OCI-LY1 (cell line): ENCODE measurements at regions not wholly inside any gene's neighbourhood (a gene's known extent, or its start where the extent isn't known, plus 50 kb on each side); places are given as distances from the start of the nearest gene placed in this dataset.

Experiments
- H2AFZ ChIP-seq: fragments of 200-600 bp; sonication (generic), shearing (Covaris generic); 2 replicates; pipeline ENCODE4 v1.6.0; 2014; ENCODE audit warnings: antibody characterized with exemption, mild to moderate bottlenecking, low read length
- H3F3A ChIP-seq: fragments of 200-600 bp; sonication (generic), shearing (Covaris generic); 2 replicates; pipeline ENCODE4 v1.6.0; 2014; ENCODE audit warnings: mild to moderate bottlenecking, antibody characterized with exemption, low read length, moderate library complexity; ENCODE audit not compliant: insufficient read depth
- H3K27ac ChIP-seq: fragments of 200-600 bp; sonication (generic); 2 replicates; pipeline ENCODE4 v1.5.1; 2014; ENCODE audit warnings: low read length, mixed run types, mild to moderate bottlenecking, low read depth; ENCODE audit not compliant: poor library complexity, severe bottlenecking
- H3K27me3 ChIP-seq: fragments of 200-600 bp; sonication (generic); 2 replicates; pipeline ENCODE4 v1.6.0; 2014; ENCODE audit warnings: antibody characterized with exemption, mild to moderate bottlenecking, low read length, moderate library complexity; ENCODE audit not compliant: insufficient read depth
- H3K36me3 ChIP-seq: fragments of 200-600 bp; sonication (generic); 2 replicates; pipeline ENCODE4 v1.6.1; 2014; ENCODE audit warnings: mild to moderate bottlenecking, antibody characterized with exemption, low read length, moderate library complexity, mixed read lengths; ENCODE audit not compliant: insufficient read depth
- H3K4me1 ChIP-seq: fragments of 200-600 bp; sonication (generic); 2 replicates; pipeline ENCODE4 v1.5.1; 2014; ENCODE audit warnings: mild to moderate bottlenecking, low read length, moderate library complexity; ENCODE audit not compliant: insufficient read depth, severe bottlenecking
- H3K4me2 ChIP-seq: fragments of 200-600 bp; sonication (generic), shearing (Covaris generic); 2 replicates; pipeline ENCODE4 v1.6.1; 2014; ENCODE audit warnings: low read length
- H3K4me3 ChIP-seq: fragments of 200-600 bp; sonication (generic); 2 replicates; pipeline ENCODE4 v1.5.1; 2014; ENCODE audit warnings: low read length, low read depth, mild to moderate bottlenecking, mixed read lengths; ENCODE audit not compliant: poor library complexity, severe bottlenecking
- H3K79me2 ChIP-seq: fragments of 200-600 bp; shearing (Covaris generic); 2 replicates; pipeline ENCODE4 v1.6.1; 2016; ENCODE audit warnings: mixed run types, low read length, mixed read lengths; ENCODE audit not compliant: insufficient read depth
- H3K9ac ChIP-seq: fragments of 200-600 bp; sonication (generic), shearing (Covaris generic); 2 replicates; pipeline ENCODE4 v1.6.1; 2014; ENCODE audit warnings: mild to moderate bottlenecking, low read length, mixed read lengths
- H3K9me2 ChIP-seq: fragments of 200-600 bp; sonication (generic), shearing (Covaris generic); 2 replicates; pipeline ENCODE4 v1.6.1; 2014; ENCODE audit warnings: low read depth, mild to moderate bottlenecking, low read length, mixed read lengths
- H3K9me3 ChIP-seq: fragments of 200-600 bp; shearing (Covaris generic); 2 replicates; pipeline ENCODE4 v1.6.1; 2014; ENCODE audit warnings: low read length, mixed read lengths
- H4K20me1 ChIP-seq: fragments of 200-600 bp; sonication (generic), shearing (Covaris generic); 2 replicates; pipeline ENCODE4 v1.6.0; 2016; ENCODE audit warnings: mild to moderate bottlenecking, low read length; ENCODE audit not compliant: insufficient read depth
- CTCF ChIP-seq: fragments of 200-600 bp; sonication (generic), shearing (Covaris generic); IDR thresholded peaks from 2 replicates; pipeline ENCODE4 v1.5.1; 2017; ENCODE audit warnings: mild to moderate bottlenecking, antibody characterized with exemption, low read length, moderate library complexity, mixed read lengths
- EZH2 ChIP-seq: fragments of 200-600 bp; sonication (generic), shearing (Covaris generic); IDR thresholded peaks from 2 replicates; pipeline ENCODE4 v1.8.0; 2017; ENCODE audit warnings: borderline replicate concordance, mixed run types, mild to moderate bottlenecking, antibody characterized with exemption, low read length, moderate library complexity, mixed read lengths

- no peak overlapping the region for H3K27ac ChIP-seq
- H3K4me2 ChIP-seq = no peak overlapping the region
- no peaks in the 10 kb centered on the region for H3K9me3 ChIP-seq
- TF ChIP-seq CTCF = no peak
- no peak for TF ChIP-seq EZH2
- H3K79me2 ChIP-seq = no peaks in the 10 kb centered on the region
- H3K9me2 ChIP-seq = no peaks in the 10 kb centered on the region
- no peaks in the 10 kb centered on the region for H3F3A ChIP-seq
- no peaks in the 10 kb centered on the region for H4K20me1 ChIP-seq
- no peak overlapping the region for H2AFZ ChIP-seq
- no peaks in the 10 kb centered on the region for H3K4me1 ChIP-seq
- no peak overlapping the region for H3K9ac ChIP-seq
- H3K36me3 ChIP-seq = no peaks in the 10 kb centered on the region
- H3K27me3 ChIP-seq = no peaks in the 10 kb centered on the region
- H3K4me3 ChIP-seq = no peak overlapping the region
Measured at GRCh38 chr5:74225587-74225986, 414.9 kb downstream of the ENC1 start.

- Histone ChIP-seq H3K4me3 (no peak overlapping the region), H3K9me3 (no peaks in the 10 kb centered on the region), H3K4me2 (no peak overlapping the region), H3K79me2 (no peaks in the 10 kb centered on the region), H3K27ac (no peak overlapping the region), H3K9ac (no peak overlapping the region), H3K27me3 (no peaks in the 10 kb centered on the region), H3K9me2 (no peaks in the 10 kb centered on the region), H3K36me3 (no peaks in the 10 kb centered on the region), H4K20me1 (no peaks in the 10 kb centered on the region), H3K4me1 (no peaks in the 10 kb centered on the region), H2AFZ (no peak overlapping the region), H3F3A (no peaks in the 10 kb centered on the region)
- TF ChIP-seq EZH2 (no peak), CTCF (no peak)
Measured at GRCh38 chr5:74224331-74224730, 416.2 kb downstream of the ENC1 start.

- Histone ChIP-seq H3K27me3 (no peaks in the 10 kb centered on the region), H2AFZ (no peak overlapping the region), H3K4me3 (no peak overlapping the region), H3K4me2 (no peak overlapping the region), H3K9me3 (no peaks in the 10 kb centered on the region), H3F3A (no peaks in the 10 kb centered on the region), H3K9ac (no peak overlapping the region), H3K79me2 (no peaks in the 10 kb centered on the region), H3K9me2 (no peaks in the 10 kb centered on the region), H3K4me1 (no peaks in the 10 kb centered on the region), H4K20me1 (no peaks in the 10 kb centered on the region), H3K36me3 (no peaks in the 10 kb centered on the region), H3K27ac (no peak overlapping the region)
- no peak for TF ChIP-seq CTCF
- TF ChIP-seq EZH2 = no peak
Measured at GRCh38 chr5:74222806-74223205, 417.7 kb downstream of the ENC1 start.
